Mesothelial cell of epicardium (in vitro differentiated cells): ENCODE measurements at regions not wholly inside any gene's neighbourhood (a gene's known extent, or its start where the extent isn't known, plus 50 kb on each side); places are given as distances from the start of the nearest gene placed in this dataset.

Experiments used
- DNase-seq, 2 experiments: peaks; one replicate each; pipeline ENCODE4 v3.0.0; 2021; ENCODE audit warnings: low spot score in 2 of 2; ENCODE audit not compliant: unreplicated experiment in 2 of 2
- H3K27ac Mint-ChIP-seq: 2 replicates; pipeline ENCODE4 v1.8.0; 2021; ENCODE audit warnings: mixed read lengths
- H3K27me3 Mint-ChIP-seq: 2 replicates; pipeline ENCODE4 v1.8.0; 2021; ENCODE audit warnings: low read depth, mixed read lengths
- H3K36me3 Mint-ChIP-seq: 2 replicates; pipeline ENCODE4 v1.8.0; 2021; ENCODE audit warnings: mixed read lengths
- H3K4me1 Mint-ChIP-seq: 2 replicates; pipeline ENCODE4 v1.8.0; 2021; ENCODE audit warnings: mixed read lengths
- H3K4me3 Mint-ChIP-seq: 2 replicates; pipeline ENCODE4 v1.8.0; 2021; ENCODE audit warnings: mild to moderate bottlenecking, moderate library complexity, mixed read lengths
- H3K9me3 Mint-ChIP-seq: 2 replicates; pipeline ENCODE4 v1.8.0; 2021; ENCODE audit warnings: mixed read lengths
- CTCF ChIP-seq: fragments of 200-600 bp; sonication (generic); IDR thresholded peaks from one replicate; pipeline ENCODE4 v1.5.0; 2021; ENCODE audit warnings: antibody characterized with exemption; ENCODE audit not compliant: unreplicated experiment

DNA sequence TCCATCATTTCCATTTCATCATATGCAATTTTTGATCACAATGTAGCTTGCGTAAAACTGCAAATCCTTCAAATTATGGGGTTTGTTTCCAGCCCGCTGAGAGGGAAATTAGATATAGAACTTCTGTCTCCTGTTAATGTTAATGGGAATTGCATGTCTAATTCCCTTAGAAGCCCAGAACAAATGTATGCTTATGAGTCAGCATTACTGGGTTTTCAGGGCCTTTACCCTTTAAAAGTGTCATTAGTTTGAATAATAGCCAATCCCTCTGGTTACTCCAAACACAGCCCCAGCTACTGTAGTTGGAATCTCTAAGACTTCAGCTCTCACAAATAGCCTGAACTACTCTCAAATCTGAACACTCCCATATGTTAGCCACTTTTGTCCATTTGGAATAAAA lies 439.4 kb downstream of the C3orf38 start:
- TF ChIP-seq CTCF: no peak
- Mint-ChIP-seq H3K9me3 (no peaks in the 10 kb centered on the region), H3K4me1 (peaks cover 5% of the 10 kb centered on the region), H3K4me3 (no peak overlapping the region), H3K27ac (no peak overlapping the region), H3K36me3 (no peaks in the 10 kb centered on the region), H3K27me3 (peaks cover 6% of the 10 kb centered on the region)
- no peak for DNase-seq

GRCh38 chr3:88595026-88595425 lies 445.3 kb downstream of the C3orf38 start:
- no peaks in the 10 kb centered on the region for H3K4me1 Mint-ChIP-seq
- no peak overlapping the region for H3K27ac Mint-ChIP-seq
- H3K4me3 Mint-ChIP-seq: no peak overlapping the region
- no peaks in the 10 kb centered on the region for H3K36me3 Mint-ChIP-seq
- no peak for TF ChIP-seq CTCF
- H3K27me3 Mint-ChIP-seq: no peaks in the 10 kb centered on the region
- DNase-seq: no peak
- H3K9me3 Mint-ChIP-seq: peaks cover 7% of the 10 kb centered on the region

DNA sequence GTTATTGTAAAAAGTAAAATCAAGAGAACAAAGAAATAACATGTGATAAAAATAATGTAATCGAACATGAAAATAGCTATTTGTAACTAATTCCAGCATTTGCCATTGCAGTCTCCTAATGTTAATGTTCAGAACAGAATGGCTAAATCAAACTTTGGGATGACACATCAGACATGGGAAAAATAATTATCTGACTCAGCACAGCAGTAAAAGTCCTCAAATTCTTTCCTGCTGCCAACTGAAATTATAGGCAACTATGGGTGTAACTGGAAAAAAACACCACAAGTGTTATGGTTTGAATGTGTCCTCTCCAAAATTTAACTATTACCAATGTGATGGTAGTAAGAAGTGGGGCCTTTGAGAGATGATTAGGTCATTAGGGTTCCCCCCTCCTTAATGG lies 446.7 kb downstream of the C3orf38 start:
- no peaks in the 10 kb centered on the region for H3K36me3 Mint-ChIP-seq
- H3K27me3 Mint-ChIP-seq: no peaks in the 10 kb centered on the region
- DNase-seq: no peak
- H3K4me3 Mint-ChIP-seq: no peak overlapping the region
- H3K4me1 Mint-ChIP-seq: no peaks in the 10 kb centered on the region
- no peak for TF ChIP-seq CTCF
- peaks cover 15% of the 10 kb centered on the region for H3K9me3 Mint-ChIP-seq
- H3K27ac Mint-ChIP-seq: no peak overlapping the region

- Mint-ChIP-seq H3K27ac (no peak overlapping the region), H3K36me3 (no peaks in the 10 kb centered on the region), H3K4me3 (no peak overlapping the region), H3K9me3 (no peaks in the 10 kb centered on the region), H3K4me1 (peaks cover 24% of the 10 kb centered on the region), H3K27me3 (no peaks in the 10 kb centered on the region)
- TF ChIP-seq CTCF: no peak
- DNase-seq: no peak
Observed at GRCh38 chr3:88610820-88611219, 461.1 kb downstream of the C3orf38 start.

DNA sequence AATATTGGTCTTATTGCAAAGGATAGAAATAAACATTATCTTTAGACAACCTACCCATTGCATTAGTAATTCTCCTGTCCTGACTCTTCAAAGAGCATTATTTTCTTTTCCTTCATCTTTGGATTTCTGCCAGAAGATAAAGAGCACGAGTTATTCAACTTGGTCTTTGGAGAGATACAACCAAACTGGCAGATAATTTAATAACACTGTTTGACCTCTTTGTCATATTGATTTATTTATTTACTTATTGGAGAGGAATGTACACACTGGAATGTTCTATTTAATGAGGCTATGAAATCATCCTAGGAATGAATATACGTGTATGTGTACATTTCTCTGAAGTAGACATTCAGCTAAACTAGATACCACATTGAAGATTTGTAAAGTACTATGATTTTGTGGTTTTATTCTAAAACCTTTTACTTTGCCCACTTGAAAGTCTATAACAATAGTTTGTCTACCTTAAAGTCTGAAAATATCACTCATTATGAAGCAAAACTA lies 462.1 kb downstream of the C3orf38 start:
- no peak overlapping the region for H3K4me3 Mint-ChIP-seq
- H3K27me3 Mint-ChIP-seq: no peaks in the 10 kb centered on the region
- H3K4me1 Mint-ChIP-seq: peaks cover 24% of the 10 kb centered on the region
- DNase-seq: no peak
- no peaks in the 10 kb centered on the region for H3K36me3 Mint-ChIP-seq
- TF ChIP-seq CTCF: no peak
- H3K27ac Mint-ChIP-seq: peak overlapping the region; percentile 89
- H3K9me3 Mint-ChIP-seq: no peaks in the 10 kb centered on the region

GRCh38 chr3:88616413-88616812 lies 466.7 kb downstream of the C3orf38 start:
- Mint-ChIP-seq H3K27ac (no peak overlapping the region), H3K27me3 (no peaks in the 10 kb centered on the region), H3K4me1 (peaks cover 32% of the 10 kb centered on the region), H3K36me3 (no peaks in the 10 kb centered on the region), H3K9me3 (no peaks in the 10 kb centered on the region), H3K4me3 (no peak overlapping the region)
- no peak for TF ChIP-seq CTCF
- DNase-seq: no peak
